ENCODE measurements at regions not wholly inside any gene's neighbourhood (a gene's known extent, or its start where the extent isn't known, plus 50 kb on each side); places are given as distances from the start of the nearest gene placed in this dataset.

DNA sequence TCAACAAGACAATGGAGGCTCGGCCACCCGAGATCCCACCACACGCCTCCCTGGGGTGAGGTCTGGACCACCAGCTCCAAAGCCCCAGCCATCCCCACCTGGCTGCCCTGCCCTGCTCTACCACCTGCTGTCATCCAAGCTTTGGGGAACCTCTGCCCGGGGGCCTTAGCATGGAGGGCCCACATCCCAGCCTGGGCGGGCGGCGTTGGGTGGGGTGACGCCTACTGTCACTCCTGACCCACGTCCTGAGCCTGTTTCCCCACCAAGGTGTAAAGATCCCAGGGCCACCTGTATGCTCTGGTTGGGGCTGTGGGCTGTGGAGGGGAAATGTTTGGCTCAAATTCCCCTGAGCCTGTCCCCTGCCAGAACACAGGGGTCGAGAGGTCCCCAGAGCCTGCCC, 437.6 kb downstream of the EIPR1 start:
- no peak for ATAC-seq (replicated peaks)
- Mint-ChIP-seq H3K9me3 (peaks cover 15% of the 10 kb centered on the region), H3K36me3 (ENCODE audit: low read depth) (no peaks in the 10 kb centered on the region), H3K4me3 (no peak overlapping the region), H3K4me1 (no peaks in the 10 kb centered on the region), H3K27me3 (peaks cover 3% of the 10 kb centered on the region), H3K27ac (no peak overlapping the region)

DNA sequence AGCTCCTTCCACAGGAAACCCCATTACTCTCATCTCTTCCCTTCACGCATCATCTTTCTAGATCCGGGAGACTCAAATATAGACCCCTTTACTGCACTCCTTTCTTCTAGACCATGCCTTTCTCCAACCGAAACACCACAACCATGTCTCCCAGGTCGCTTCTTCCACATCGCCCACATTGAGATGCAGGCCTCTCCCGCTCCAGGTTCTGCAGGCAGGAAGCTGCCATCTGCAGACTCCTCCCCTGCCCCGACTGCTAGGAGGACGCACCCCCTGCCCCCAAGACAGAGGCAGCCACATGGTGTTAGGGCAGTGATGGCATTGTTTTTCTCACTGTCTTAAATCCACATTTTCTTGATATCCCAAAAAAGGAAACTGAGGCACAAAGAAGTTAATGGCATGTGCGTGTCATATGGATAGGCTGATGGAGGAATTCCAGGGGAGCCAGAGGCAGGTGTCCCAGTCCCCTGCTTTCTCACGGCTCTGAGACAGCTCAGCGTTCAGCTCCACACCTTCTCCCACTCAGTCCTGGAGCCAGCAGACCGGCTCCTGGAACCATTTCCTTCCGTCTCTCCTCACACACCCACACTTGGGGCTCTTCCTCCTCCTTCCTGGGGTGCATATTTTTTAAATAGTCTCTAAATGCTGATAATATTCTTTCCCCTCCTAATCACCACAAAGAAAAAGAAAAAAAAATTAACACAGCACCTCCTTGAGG, 438.4 kb downstream of the EIPR1 start:
- Mint-ChIP-seq H3K27ac (no peak overlapping the region), H3K4me3 (no peak overlapping the region), H3K27me3 (peaks cover 3% of the 10 kb centered on the region), H3K36me3 (ENCODE audit: low read depth) (no peaks in the 10 kb centered on the region), H3K4me1 (no peaks in the 10 kb centered on the region), H3K9me3 (peaks cover 14% of the 10 kb centered on the region)
- no peak for ATAC-seq (replicated peaks)

DNA sequence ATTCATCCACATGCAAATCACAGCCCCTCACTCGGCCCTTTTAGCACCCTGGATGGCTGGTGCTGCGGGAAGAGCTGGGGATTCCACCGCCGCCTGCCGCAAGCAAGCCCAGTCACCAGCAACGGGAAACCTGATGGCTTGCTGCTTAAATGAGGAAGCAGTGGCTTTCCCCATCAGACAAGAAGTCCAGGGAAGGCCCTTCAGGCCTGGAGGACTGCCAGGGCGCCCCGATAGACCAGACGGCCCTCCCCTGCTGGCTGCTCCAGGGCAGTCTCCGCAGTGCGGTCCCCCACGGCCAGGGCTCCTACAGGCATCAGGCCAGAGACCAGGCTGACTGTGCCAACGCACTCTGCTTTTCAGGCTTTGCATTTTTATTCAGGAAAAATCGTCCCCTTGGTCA, 439.1 kb downstream of the EIPR1 start:
- no peak overlapping the region for H3K27ac Mint-ChIP-seq
- H3K36me3 Mint-ChIP-seq (ENCODE audit: low read depth), result no peaks in the 10 kb centered on the region
- peaks cover 8% of the 10 kb centered on the region for H3K9me3 Mint-ChIP-seq
- no peak overlapping the region for H3K4me3 Mint-ChIP-seq
- peaks cover 3% of the 10 kb centered on the region for H3K27me3 Mint-ChIP-seq
- ATAC-seq (replicated peaks), result no peak
- H3K4me1 Mint-ChIP-seq, result no peaks in the 10 kb centered on the region

DNA sequence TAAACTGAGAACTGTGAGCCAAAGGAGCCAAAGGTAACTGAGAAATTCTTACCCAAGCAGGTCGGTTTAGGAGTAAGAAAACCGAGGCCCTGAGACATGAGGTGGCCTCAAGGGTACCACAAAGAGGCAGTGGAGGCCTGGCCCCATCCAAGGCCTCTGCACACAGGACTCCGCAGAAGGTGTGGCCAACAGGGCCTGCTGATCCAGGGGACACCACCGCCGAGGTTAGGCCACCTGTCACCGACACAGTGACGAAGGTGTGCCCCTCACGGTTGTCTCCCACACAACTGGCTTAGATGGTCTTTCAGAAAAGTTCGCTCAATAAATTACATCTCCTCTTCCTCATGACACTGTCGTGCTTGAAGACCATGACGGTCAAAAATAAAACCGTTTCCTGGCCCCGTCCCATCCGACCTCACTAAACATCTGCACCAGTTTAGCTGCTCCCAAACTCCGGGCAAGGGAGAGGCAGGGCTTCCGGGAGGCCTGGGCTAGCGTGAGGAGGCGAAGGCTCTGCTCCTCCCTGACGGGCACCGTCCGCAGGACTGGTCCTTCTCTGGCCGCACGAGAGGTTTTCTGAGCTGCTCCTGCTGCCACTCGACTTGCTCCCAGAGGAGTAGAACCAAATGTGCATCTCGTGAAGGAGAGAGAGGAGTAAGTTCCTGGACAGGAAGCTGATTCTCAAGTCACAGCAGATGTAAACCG, 442.0 kb downstream of the EIPR1 start:
- Mint-ChIP-seq H3K27ac (no peak overlapping the region), H3K27me3 (peaks cover 3% of the 10 kb centered on the region)

DNA sequence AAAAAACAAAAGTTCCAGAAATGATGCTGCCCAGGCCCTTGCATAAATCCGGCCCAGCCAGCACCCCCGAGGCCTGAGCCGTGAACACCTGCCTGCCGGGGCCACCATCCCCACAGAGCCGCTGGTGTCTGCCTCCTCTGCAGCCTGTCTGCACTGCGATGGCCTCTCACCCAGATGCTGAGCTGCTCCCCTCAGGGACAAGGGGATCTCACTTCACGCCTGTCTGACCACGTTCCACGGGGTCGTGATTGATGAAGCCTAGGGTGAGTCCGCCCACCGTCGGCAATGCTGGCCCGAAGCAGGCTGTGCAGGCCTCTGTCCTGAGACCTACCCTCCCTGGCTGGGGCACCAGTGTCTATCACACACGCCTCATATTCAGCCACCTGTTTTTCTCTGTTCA, 444.2 kb downstream of the EIPR1 start:
- Mint-ChIP-seq H3K4me1 (no peaks in the 10 kb centered on the region), H3K27ac (no peak overlapping the region), H3K27me3 (peaks cover 9% of the 10 kb centered on the region), H3K36me3 (ENCODE audit: low read depth) (no peaks in the 10 kb centered on the region), H3K4me3 (no peak overlapping the region), H3K9me3 (peaks cover 18% of the 10 kb centered on the region)
- ATAC-seq (replicated peaks), result no peak

More for the DNA sequence above, 442.0 kb downstream of the EIPR1 start:
- no peaks in the 10 kb centered on the region for H3K4me1 Mint-ChIP-seq
- H3K4me3 Mint-ChIP-seq, result no peak overlapping the region
- no peaks in the 10 kb centered on the region for H3K36me3 Mint-ChIP-seq (ENCODE audit: low read depth)
- ATAC-seq (replicated peaks), result no peak
- H3K9me3 Mint-ChIP-seq, result peaks cover 8% of the 10 kb centered on the region

DNA sequence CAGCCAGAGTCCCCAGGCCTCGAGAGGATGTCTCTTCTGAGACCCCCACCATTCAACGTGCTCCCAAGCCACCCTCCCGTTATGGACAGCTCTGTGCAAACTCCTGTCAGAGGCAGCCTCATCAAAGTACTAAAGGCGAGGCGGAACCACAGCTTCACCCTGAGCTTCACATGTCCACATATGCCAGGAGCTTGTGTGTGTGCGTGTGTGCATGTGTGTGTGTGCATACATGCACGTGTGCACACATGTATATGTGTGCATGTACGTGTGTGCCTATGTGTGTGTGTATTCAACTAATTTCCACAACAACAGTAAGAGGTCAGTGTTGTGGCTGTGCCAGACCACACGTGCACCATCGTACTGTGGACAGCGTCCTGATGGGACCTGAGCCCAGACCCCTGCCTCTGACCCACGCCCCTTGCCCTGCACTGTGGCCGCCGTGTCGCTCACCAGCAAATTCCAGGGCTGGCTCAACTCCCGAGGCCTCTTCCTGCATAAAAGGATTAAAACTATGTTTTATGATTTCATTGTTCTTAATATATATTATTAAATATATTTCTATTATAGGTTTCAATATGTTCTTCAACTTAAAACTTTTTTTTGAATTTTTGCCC, 444.8 kb downstream of the EIPR1 start:
- Mint-ChIP-seq H3K4me3 (no peak overlapping the region), H3K36me3 (ENCODE audit: low read depth) (no peaks in the 10 kb centered on the region), H3K9me3 (peaks cover 18% of the 10 kb centered on the region), H3K27me3 (peaks cover 6% of the 10 kb centered on the region), H3K4me1 (no peaks in the 10 kb centered on the region), H3K27ac (no peak overlapping the region)
- no peak for ATAC-seq (replicated peaks)

DNA sequence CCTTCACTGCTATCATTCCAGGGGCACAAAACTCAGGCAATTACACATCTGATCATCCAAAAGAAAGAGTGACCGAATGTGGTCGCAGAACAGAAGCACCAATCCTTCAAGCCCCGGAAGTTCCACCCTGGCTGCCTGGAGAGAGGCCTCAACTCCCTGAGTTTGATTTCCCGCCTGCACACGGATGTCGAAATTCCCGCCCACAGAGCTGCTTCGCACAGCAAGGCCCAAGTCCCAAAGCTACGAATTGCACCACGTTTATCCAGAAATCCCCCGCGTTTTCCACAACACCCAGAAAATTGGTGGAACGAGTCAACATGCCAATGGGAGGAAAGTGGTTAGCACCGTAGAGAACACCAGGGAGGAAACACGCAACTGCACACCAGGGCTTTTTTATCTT, 445.4 kb downstream of the EIPR1 start:
- no peak overlapping the region for H3K4me3 Mint-ChIP-seq
- H3K27me3 Mint-ChIP-seq, result peaks cover 6% of the 10 kb centered on the region
- ATAC-seq (replicated peaks), result no peak
- H3K4me1 Mint-ChIP-seq, result no peaks in the 10 kb centered on the region
- no peaks in the 10 kb centered on the region for H3K36me3 Mint-ChIP-seq (ENCODE audit: low read depth)
- peaks cover 16% of the 10 kb centered on the region for H3K9me3 Mint-ChIP-seq
- H3K27ac Mint-ChIP-seq, result no peak overlapping the region

DNA sequence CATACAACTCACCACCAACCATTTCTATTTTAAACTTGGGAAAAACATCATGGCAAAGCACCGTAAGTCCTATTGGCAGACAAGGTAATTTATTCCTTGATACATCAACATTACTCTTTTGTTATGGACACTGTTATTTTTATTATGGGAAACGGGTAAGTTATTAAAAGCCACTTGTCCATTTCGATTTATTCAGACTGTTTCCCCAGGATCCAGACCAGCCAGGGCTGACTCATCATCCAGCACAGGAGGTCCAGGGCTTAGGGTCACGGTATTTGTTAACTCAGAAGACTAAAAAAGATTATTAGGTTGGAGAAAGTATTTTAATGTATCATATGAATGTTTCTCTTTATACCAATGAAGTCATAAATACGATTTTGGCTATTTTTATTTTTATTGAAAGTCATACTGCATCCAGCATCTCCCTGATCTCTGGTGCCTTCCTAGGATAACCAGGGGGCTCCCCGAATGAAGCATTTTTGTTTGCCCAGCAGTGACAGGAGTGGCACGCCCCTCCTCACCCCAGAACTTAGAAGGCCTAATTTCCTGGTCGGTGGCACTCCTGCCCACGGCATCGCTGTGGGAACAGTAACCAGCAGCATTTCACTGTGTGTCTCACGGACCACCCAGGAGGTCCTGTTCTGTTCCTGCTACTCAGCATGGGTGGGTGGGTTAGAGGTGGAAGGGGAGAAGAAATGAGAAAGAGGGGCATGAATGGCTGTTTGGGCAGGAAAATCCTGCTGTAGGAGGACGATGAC, 446.1 kb downstream of the EIPR1 start:
- no peaks in the 10 kb centered on the region for H3K36me3 Mint-ChIP-seq (ENCODE audit: low read depth)
- H3K9me3 Mint-ChIP-seq, result peaks cover 10% of the 10 kb centered on the region
- ATAC-seq (replicated peaks), result no peak
- H3K4me1 Mint-ChIP-seq, result no peaks in the 10 kb centered on the region
- H3K27me3 Mint-ChIP-seq, result peaks cover 6% of the 10 kb centered on the region
- no peak overlapping the region for H3K4me3 Mint-ChIP-seq
- H3K27ac Mint-ChIP-seq, result no peak overlapping the region

DNA sequence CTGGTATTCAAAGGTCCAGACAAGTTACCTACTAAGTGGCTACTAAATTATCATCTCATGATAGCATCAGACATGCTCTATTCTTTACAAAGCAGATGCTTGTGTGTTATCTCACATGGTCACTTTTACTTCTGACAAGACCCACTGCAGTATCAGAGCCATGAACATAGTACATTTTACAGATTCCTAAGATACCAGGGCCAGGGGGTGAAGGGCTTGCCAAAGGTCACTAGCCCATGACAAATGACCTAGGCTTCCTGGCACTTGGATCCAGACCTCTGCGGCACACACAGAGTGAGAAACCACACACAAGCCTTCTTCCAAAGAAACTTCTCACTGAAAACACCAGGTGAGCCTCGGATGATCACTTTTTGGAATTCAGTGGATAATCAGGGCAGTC, 446.8 kb downstream of the EIPR1 start:
- no peak overlapping the region for H3K27ac Mint-ChIP-seq
- H3K4me3 Mint-ChIP-seq, result no peak overlapping the region
- H3K4me1 Mint-ChIP-seq, result no peaks in the 10 kb centered on the region
- no peaks in the 10 kb centered on the region for H3K36me3 Mint-ChIP-seq (ENCODE audit: low read depth)
- ATAC-seq (replicated peaks), result no peak
- peaks cover 6% of the 10 kb centered on the region for H3K27me3 Mint-ChIP-seq
- H3K9me3 Mint-ChIP-seq, result peaks cover 10% of the 10 kb centered on the region

DNA sequence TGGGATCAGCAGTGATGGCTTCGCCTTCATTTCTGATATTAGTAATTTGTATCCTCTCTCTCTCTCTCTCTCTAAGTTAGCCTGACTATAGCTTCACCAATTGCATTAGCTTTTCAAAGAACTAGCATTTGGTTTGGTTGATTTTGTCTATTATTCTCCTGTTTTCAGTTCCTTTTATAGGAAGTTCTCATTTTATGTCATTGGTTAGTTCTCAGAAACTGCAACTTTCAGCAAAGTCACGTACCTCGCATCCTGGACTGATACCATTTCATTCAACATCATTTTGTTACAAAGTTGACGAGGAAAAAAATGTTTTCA, 450.8 kb downstream of the EIPR1 start:
- no peak for ATAC-seq (replicated peaks)
- H3K9me3 Mint-ChIP-seq, result peaks cover 10% of the 10 kb centered on the region
- no peaks in the 10 kb centered on the region for H3K4me1 Mint-ChIP-seq
- peaks cover 11% of the 10 kb centered on the region for H3K27me3 Mint-ChIP-seq
- H3K27ac Mint-ChIP-seq, result no peak overlapping the region
- no peak overlapping the region for H3K4me3 Mint-ChIP-seq
- H3K36me3 Mint-ChIP-seq (ENCODE audit: low read depth), result no peaks in the 10 kb centered on the region

DNA sequence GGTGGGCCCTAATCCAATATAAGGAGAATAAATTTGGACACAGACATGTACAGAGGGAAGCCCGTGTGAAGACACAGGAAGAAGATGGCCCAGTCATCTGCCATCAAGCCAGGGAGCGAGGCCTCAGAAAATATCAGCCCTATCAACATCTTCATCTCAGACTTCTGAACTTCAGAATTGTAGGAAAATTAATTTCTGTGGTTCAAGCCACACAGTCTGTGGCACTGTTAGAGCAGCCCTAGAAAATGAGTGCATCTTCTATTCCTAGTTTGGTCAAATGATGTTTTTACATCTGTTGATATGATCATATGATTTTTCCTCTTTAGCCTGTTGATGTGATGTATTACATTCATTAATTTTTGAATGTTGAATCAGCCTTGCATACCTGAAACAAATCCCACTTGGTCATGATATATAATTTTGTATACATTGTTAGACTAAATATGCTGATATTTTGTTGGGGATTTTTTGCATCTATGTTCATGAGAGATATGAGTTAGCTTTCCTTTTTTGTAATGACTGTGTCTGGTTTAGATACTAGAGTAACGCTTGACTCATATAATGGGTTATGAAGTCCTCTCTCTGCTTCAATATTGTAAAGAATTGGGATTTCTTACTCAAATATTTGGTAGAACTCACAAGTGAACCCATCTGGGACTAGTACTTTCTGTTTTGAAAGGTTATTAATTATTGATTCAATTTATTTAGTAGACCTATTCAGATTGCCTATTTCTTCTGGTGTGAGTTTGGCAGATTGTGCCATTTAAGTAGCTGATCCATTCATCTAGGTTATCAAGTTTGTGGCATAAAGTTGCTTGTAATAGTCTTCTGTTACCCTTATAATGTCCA, 451.4 kb downstream of the EIPR1 start:
- Mint-ChIP-seq H3K4me3 (no peak overlapping the region), H3K27ac (no peak overlapping the region), H3K4me1 (no peaks in the 10 kb centered on the region), H3K36me3 (ENCODE audit: low read depth) (no peaks in the 10 kb centered on the region), H3K27me3 (peaks cover 11% of the 10 kb centered on the region), H3K9me3 (peaks cover 10% of the 10 kb centered on the region)
- peak; percentile 74 for ATAC-seq (replicated peaks)

DNA sequence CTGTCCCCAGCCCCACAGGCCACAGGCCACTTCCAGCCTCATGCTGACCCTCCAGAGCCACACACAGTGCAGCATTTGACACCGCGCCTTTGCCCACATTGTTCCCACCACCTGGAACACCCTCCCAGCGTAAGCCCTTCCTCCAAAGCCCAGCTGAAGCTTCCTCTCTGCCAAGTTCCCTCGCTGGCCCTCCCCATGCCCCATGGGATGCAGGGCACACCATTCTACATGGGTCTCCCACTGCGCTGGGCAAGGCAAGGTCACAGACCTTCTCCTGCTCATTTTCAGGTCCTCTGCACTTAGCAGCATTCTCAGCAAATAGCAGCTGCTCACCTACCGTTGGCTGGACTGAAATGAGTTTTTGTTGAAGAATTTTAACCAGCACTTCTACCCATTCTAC, 455.5 kb downstream of the EIPR1 start:
- Mint-ChIP-seq H3K4me3 (no peak overlapping the region), H3K9me3 (peaks cover 3% of the 10 kb centered on the region), H3K4me1 (no peaks in the 10 kb centered on the region), H3K36me3 (ENCODE audit: low read depth) (no peaks in the 10 kb centered on the region), H3K27me3 (peaks cover 15% of the 10 kb centered on the region), H3K27ac (no peak overlapping the region)
- ATAC-seq (replicated peaks), result no peak

DNA sequence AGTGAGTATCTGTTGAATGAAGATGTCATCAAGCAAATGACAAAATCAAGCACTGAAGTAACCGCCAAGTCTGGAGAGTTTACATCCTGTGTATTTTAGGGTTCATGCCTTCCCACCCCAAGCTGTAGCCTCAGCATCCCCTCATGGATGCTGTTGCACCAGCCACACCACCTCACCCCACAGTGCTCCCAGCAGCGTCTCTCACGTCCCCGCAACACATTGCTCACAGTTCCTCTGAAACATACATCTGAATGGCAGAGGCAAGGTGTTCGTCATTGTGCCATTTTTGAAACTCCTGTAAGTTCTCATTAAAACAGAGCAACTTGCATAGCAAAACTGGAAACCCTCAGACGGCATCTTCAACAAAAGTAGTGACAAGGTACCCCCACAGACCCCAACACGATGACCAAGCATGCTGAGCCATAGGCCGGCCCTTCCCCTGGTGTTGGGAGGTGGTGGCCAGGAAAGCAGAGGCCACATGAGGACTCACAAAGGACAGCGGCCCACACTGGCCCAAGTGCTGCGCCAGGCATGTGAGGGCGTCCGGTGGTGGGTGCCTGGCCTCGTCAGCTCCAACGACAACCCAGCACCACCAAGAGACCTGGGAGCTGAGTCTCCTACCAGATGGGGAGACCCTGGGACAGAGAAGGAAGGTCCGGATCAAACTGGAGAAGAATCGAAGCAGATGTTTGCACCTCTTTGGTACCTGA, 456.5 kb downstream of the EIPR1 start:
- no peak for ATAC-seq (replicated peaks)
- Mint-ChIP-seq H3K4me3 (no peak overlapping the region), H3K27ac (no peak overlapping the region), H3K9me3 (peaks cover 3% of the 10 kb centered on the region), H3K27me3 (peaks cover 15% of the 10 kb centered on the region), H3K36me3 (ENCODE audit: low read depth) (no peaks in the 10 kb centered on the region), H3K4me1 (no peaks in the 10 kb centered on the region)

Data from activated T-helper 17 cell treated with anti-CD3 and anti-CD28 coated beads, Interleukin-2, amount 50 U/mL, for 72 hours (primary cell).